C1 segment of cervical spinal cord (tissue), 14 donors: ENCODE measurements at regions not wholly inside any gene's neighbourhood (a gene's known extent, or its start where the extent isn't known, plus 50 kb on each side); places are given as distances from the start of the nearest gene placed in this dataset.

Experiments used
- DNase-seq, 14 donors: peaks; one replicate each; lab custom pipeline; 2025; lab: John Stamatoyannopoulos, UW

DNA sequence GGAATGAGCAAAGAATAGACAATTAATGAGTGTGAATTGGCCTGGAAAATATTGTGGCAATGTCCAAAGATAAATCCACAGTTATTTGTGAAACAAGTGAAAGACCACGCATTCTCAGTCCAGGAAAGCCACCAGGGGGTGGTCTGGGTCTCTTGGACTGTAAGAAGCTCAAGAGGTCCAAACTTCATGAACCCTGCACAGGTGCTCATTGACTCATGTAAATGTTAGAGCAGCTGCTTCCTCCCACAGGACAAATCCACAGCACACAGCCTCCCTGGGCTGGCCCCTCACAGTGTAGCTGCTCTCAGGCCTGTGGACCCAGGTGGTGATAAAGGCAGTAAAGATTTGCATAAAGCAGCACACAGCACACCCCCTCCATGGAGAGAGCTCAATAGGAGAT lies 114.0 kb downstream of the ZNF280B start:
- DNase-seq, result no peak

DNA sequence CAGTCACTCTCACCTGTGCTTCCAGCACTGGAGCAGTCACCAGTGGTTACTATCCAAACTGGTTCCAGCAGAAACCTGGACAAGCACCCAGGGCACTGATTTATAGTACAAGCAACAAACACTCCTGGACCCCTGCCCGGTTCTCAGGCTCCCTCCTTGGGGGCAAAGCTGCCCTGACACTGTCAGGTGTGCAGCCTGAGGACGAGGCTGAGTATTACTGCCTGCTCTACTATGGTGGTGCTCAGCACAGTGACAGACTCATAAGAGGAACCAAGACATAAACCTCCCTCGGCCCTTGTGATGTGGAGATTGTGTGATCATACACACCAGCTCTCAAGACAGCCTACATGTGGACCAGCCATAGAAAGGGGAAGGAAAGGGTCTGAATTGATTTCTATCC lies 113.3 kb downstream of the ZNF280B start:
- peak in 2 of 14 donors; percentile 7 to 28 for DNase-seq

DNA sequence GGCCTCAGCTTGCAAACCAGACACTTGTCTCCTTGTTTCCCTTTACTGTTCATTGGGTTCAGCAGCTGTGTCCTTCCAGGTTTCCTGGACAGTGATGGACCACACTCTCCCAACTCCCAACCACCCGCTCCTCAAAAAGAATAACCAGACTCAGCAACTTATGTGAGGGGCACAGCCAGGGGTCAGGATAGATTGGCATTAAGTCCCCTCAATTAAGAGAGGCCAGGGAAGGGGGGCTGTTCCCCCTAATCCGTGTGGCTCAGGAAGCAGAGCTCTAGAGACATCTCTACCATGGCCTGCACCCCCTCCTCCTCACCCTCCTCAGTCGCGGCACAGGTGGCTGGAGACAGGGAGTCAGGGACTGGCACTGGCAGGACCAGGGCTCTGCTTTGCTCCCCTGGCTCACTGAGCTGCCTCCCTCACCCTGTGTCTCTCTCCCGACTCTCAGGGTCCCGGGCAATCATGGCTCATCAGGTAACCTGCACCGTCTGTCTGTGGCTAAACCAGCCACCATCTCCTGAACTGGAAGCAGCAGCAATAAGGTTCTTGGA lies 111.7 kb downstream of the ZNF280B start:
- no peak for DNase-seq

DNA sequence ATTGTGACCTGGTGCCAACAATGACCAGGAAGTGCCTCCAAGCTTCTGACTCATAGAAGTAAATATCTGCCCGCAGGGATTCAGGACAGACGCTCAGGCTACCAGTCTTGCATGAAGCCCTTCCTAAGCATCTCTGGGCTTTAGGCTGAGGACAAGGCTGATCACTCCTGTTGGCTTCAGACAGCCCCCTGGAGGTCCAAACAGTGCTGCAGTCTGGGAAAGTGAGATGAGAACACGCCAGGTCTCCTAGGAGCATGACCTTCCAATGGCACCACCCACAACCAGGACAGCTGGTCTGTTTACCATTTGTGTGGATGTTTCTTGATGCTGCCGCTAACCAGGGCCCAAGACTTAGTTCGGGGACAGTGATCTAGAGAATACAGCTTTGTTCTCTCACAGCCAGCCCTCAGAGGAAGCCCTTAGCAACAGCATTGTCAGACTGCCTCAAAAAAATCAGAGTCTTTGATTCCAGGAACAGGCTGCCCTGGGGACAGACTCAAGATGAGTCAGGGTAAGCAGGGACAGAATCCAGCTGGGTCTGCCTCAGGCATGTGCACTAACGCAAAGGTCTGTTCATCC lies 111.2 kb downstream of the ZNF280B start:
- peak in 11 of 14 donors; percentile 32 to 82 (median 64) for DNase-seq

DNA sequence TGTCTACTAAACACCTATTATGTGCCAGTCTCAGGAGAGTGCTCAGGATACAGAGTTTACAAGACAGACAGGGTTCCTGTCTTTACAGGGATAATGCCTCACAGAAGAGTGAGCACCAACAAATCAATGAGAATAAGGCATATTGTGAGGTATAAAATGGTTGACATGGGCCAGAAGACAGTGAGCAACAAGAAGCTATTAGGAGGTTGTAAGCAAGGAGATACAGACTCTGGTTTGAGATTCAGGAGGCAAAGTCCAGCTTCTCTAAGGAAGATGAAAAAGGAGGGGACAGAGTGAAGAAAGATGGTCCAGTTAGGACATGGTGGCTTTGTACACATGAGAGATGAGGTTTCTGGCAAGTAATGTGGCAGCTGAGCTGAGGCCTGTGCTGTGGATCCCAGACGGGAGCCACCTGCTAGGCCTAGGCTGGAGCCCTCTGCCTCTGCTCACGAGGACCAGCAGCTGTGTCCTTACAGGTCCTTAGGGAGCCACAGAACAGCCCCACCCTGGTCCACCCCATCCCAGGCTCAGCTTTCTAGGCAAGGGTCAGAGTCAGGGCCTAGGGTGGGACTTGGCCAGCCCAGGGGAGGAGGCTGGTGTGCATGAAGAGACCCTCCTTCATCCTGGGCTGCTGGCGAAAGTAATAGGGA lies 110.5 kb downstream of the ZNF280B start:
- peak in 1 of 14 donors; percentile 18 for DNase-seq

DNA sequence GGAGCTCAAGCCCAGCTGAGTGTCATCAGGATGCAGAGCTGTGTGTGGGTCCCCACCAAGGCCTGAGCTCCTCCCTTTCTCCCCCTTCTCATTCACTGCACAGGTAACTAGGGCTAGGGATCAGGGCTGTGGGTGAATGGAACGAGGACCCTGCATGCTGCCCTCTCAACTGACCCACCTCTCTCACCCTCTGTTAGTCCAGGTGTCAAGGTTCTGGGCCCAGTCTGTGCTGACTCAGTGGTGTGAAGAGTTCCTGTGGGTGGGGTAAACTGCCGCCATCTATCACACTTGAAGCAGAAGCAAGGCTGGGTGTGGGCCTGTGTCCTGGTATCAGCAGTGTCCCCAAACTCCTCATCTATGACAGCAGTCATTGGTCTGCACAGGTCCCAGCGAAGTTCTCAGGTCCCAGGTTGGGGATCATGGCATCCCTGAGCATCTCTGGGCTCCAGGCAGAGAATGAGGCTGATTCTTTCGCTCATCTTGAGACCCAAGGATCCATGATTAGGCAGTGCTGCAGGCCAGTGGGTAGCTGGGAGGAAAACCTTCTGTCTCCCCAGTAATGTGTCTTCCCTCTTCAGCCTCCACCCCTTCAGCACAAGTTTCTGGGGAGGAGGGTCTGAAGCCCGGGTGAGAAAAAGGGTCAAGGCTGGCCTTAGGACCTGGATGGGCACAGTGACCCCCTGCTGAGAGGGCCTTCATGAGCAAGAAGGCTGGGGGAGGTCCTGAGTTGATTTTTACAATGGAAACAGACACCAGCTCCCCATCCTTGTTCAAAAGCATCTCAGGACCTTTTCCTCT lies 109.8 kb downstream of the ZNF280B start:
- DNase-seq, result no peak

DNA sequence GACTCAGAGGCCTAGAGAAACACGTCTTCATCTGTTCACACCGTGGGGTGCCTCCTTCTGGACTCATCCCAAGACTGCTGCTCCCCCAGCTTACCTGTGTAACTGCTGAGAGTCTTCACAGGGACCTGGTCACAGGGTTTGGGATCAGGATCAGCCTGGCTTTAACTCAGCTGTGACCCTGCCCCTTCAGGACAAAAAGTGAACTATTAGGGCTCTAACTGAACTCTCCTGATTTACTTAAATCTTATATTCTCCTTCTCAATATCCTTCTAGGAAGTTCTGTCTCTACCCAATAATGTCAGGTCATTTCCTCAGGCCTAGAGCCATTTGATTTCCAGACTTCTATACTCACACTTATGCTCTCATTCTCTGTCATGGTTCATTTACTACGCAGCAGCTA lies 108.4 kb downstream of the ZNF280B start:
- no peak for DNase-seq

DNA sequence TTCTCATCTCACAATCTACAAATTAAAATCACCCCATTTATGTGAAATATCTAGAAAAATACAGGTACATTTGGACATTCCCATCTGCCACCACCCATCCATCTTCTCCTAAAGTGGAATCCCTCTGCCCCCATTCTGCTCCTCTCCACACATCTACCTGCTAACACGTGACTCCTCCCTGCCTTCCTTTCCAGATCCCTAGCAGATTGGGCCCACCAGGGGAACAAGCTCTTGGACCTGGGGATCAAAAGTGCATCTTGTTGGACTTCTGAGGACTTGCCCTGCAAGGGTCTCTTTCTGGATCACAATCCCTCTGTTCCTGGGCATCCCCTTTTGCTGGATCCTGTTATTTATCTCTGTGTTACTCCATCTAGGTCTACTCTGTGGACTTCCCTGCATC lies 107.6 kb downstream of the ZNF280B start:
- DNase-seq, result no peak

DNA sequence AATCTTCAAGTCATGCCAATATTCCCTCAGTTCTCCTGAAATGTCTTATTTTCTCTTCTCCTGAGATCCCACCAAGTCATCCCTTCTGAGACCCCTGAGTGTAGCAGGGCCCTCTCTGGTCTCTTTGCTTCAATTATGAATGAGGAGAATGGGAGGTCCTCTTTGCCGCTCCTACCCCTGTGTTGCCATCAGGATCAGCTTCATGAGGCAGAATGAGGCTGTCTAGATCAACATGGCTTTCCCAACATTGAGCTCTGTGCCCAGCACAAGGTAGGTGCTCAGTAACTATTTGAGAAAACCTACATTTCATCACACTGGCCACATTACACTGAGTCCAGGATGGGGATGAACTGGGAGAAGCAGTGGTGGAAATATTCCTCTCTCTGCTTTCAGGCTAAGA lies 107.2 kb downstream of the ZNF280B start:
- no peak for DNase-seq

DNA sequence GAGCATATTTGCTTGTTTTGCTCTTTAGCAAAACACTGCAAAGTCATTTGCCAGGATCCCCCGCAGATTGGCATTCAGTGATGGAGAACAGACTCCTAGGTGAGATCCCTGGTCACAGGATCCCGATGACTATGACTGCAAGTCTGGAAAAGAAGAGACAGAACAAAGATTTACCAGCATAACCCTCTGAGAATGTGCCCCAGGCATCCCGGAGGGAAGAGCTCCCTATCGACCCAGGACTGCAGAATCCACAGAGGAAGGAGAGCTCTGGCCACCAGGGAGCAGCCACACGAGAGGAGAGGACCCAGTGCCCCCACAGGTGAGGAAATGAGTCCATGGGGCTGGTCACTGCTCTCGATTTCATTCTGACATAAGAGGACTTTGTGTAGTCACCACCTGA lies 105.2 kb downstream of the ZNF280B start:
- DNase-seq, result no peak

DNA sequence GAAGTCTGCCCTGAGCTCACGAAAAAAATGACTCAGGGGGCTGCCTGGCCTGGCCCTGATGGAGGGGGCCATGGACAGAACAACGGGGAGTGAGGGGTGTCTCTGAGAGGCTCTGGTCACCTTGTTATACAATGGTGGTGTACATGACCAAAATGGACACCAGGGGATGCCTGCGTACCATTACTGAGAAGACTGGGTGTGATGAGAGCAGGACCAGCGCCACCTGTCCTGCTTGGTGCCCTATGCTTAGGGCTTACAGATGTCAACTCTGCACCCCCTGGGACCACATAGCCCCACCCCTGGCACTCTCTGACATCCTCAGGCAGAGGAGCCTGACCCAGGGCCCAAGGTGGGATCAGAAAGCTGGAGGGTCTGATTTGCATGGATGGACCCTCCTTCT lies 104.8 kb downstream of the ZNF280B start:
- no peak for DNase-seq

DNA sequence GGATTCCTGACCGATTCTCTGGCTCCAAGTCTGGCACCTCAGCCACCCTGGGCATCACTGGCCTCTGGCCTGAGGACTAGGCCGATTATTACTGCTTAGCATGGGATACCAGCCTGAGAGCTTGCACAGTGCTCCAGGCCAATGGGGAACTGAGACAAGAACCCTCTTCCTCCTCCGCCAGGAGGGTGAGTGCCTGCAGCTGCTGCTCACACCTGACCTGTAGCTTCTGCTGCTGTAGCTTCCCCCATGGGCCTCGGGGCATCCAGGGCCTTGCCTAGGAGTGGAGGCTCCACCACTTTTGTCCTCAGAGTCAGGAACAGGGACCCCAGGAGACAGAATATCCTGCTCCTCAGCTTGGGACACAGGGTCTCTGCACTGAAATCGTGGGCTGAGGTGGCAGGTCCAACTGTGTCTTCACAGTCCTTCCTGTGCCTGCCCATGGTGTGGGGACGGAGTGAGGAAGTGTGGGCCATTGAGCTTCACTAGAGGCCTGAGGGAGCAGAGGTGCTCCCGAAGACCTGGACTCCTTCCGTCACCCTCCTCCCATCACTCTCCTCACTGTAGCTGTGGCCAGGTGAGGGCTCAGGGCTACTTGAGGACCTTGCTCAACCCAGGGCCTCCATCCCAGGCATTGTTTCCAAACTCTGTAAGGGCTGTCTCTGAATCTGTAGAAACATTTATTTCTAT lies 103.8 kb downstream of the ZNF280B start:
- DNase-seq, result no peak

DNA sequence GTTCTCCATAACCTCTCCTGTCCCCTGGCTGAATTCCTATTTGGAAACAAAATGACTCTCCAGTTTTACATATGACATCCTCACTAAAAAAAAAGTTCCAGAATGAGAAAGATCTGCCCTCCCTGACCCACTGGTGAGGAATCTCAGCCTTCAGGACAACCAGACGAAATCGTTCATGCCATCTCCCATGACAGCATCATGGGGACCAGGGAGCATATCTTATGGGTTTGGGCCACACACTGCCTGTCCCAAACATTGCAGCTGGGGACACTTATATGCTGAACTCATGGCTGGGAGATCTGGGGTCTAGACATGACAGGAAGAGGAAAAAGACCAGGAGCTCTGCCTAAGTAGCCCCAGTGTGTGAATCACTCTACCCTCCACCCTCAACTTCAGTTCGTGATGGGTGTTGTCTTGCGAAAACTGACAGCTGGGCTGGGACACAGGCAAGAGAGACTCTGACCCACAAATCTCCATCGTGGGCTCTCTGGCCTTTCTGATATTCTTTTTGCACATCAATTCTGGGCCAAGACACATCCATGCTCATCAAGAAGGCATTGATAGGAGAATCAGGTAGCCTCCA lies 102.0 kb downstream of the ZNF280B start:
- DNase-seq, result no peak

DNA sequence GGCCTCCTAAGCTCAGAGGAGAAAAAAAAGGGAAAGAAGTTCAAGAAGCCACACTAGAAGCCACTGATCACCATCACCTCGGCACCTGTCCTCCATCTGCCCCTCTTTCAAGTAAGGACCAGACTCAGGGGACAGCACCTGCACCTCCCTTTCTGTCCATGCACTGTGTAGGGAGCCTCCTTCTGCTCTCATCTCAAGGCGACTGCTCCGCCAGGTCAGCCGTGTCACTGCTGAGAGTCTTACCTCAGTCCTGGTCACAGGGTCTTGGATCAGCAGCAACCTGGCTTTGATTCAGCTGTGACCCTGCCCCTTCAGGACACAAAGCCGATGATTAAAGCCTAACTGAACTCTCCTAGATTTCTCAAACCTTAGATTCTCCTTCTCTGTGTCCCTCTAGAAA lies 101.5 kb downstream of the ZNF280B start:
- no peak for DNase-seq

DNA sequence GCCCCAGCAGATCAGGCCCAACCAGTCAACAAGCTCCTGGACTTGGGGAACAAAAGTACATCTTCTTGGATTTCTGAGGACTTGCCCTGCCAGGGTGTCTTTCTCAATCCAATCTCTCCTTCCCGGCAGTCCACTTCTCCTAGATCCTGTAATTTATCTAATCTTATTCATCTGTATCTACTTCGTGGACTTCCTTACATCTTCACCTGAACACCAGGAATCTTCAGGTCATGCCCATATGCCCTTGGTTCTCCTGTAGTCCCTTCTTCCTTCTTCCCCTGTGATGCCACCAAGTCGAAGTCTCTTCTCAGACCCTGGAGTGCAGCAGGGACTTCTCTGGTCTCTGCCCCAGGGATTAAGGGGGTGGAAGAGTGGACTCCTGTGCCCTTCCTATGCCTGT lies 100.3 kb downstream of the ZNF280B start:
- DNase-seq, result no peak

DNA sequence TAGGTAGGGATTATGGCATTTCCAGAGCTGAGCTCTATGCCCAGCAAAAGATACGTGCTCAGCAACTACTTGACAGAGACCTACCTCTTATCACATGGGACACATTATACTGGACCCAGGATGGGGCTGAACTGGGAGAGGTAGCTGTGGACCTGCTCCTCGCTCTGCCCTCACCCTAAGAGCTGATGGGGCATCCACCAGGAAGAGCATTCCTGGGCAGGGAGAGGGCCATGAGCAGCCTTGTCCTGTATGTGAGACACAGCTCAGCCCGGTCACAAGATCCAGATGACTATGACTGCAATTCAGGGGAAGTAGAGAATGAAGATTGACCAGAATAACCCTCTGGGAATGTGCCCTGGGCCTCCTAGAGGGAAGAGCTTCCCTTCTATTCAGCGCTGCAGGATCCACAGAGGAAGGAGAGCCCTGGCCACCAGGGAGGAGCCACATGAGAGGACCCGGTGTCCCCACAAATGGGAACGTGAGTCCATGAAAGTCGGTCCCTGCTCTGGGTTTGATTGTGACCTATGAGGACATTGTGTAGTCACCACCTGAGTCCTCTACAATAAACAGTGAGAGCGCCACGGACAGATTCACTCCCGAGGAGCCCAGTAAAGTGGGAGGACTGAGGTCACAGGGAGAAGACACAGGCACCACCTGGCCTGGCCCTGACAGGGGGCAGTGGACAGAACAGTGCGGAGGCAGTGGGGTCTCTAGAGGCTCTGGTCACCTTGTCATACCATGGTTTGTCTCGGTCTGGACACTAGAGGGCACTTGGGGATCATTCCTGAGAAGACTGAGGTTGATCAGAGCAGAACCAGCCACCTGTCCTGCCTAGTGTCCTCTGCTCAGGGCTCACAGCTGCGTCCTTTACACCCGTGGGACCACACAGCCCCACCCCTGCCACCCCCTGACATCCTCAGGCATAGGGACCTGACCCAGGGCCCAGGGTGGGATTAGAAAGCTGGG lies 99.5 kb downstream of the ZNF280B start:
- peak in 1 of 14 donors; percentile 12 for DNase-seq

DNA sequence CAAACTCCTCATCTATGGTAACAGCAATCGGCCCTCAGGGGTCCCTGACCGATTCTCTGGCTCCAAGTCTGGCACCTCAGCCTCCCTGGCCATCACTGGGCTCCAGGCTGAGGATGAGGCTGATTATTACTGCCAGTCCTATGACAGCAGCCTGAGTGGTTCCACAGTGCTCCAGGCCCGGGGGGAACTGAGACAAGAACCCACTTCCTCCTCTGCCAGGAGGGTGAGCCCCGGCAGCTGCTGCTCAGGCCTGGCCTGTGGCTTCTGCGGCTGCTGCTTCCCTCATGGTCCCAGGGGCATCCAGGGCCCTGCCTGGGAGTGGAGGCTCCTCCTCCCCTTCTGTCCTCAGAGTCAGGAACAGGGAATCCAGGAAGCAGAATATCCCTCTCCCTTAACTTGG lies 98.4 kb downstream of the ZNF280B start:
- DNase-seq, result peak in 5 of 14 donors; percentile 14 to 29 (median 22)

DNA sequence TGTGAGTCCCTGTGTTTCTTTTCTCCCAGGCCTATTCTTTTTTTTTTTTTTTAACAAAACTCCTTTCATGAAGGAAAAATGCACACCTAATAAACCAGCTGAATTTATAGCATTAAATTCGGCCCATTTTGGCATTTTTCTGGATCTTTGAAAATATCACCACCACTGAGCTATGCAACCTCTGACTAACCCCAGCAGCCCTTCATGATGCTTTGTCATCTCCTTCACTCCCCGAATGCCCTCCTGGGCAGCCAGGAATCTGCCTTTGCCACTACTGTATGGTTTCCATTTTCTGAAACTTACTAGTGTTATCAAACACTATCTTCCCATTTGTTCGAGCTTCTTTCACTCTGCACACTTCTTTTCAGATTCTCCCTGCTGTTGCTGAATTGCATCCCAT lies 97.9 kb downstream of the ZNF280B start:
- no peak for DNase-seq

DNA sequence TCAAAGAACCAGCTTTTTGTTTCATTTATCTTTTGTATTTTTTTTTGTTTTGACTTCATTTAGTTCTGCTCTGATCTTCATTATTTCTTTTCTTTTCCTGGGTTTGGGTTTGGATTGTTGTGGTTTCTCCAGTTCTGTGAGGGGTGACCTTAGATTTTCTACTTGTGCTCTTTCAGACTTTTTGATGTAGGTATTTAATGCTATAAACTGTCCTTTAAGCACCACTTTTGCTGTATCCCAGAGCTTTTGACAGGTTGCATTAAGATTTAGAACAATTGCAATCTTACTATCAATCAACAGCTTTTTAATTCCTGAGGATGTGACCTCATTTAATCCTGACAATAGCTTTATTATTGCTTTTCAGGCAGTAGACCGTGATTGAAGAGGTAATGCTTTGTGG lies 94.3 kb downstream of the ZNF280B start:
- DNase-seq, result no peak

DNA sequence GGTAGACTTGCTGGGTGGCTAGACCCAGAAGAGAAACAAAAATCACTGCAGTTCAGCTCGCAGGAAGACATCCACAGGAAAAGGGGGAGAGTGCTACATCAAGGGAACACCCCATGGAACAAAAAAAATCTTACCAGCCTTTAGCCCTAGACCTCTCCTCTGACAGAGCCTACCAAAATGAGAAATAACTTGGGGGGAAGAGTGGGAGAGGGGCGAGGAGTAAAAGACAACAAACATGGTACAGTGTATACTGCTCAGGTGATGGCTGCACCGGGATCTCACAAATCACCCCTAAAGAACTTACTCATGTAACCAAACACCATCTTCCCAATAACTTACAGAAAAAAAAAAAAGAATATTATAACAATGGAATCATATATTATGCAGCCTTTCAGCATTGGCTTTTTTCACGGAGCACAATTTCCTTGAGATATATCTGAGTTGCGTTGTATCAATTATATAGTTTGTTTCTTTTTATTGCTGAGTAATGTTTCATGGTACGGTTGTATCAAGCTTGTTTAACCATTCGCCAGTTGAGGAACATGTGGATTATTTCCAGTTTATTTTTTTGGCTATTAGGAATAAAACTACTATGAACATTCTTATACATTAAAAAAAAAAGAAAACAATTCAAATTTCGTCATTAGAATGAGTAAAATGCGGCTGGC lies 90.9 kb downstream of the ZNF280B start:
- no peak for DNase-seq
